NCI-H748 treated with DMSO at 0.1 percent for 48 hours (cell line): ENCODE measurements at regions not wholly inside any gene's neighbourhood (a gene's known extent, or its start where the extent isn't known, plus 50 kb on each side); places are given as distances from the start of the nearest gene placed in this dataset.
A peak's percentile ranks its signal among the peaks of the same experiment; 100 is the strongest.
"Not testable (repeated sequence)": the region's sequence is repeated elsewhere in the genome, so short reads cannot be mapped to it uniquely, and the experiment has no call there.

Experiments
- DNase-seq: peaks from one replicate; lab custom pipeline; 2025; lab: John Stamatoyannopoulos, UW

- no peak for DNase-seq
These were observed 504.6 kb upstream of the NR5A2 start for GRCh38 chr1:199522936-199523335.

- DNase-seq: no peak
These were observed 498.2 kb upstream of the NR5A2 start for GRCh38 chr1:199529324-199529723.

GRCh38 chr1:199533361-199533760 is 494.1 kb upstream of the NR5A2 start:
- DNase-seq: not testable (repeated sequence)

GRCh38 chr1:199545780-199546179 is 481.7 kb upstream of the NR5A2 start:
- DNase-seq: no peak

GRCh38 chr1:199546323-199546722 is 481.2 kb upstream of the NR5A2 start:
- DNase-seq: no peak

- no peak for DNase-seq
These were observed 478.1 kb upstream of the NR5A2 start for GRCh38 chr1:199549421-199549820.

GRCh38 chr1:199550199-199551065 is 477.1 kb upstream of the NR5A2 start:
- no peak for DNase-seq

- peak; percentile 34 for DNase-seq
These were observed 475.4 kb upstream of the NR5A2 start for GRCh38 chr1:199551967-199552565.

GRCh38 chr1:199553104-199553503 is 474.4 kb upstream of the NR5A2 start:
- DNase-seq: no peak

GRCh38 chr1:199561334-199561733 is 466.2 kb upstream of the NR5A2 start:
- DNase-seq: no peak

GRCh38 chr1:199573047-199573446 is 454.5 kb upstream of the NR5A2 start:
- no peak for DNase-seq

- DNase-seq: no peak
These were observed 452.6 kb upstream of the NR5A2 start for GRCh38 chr1:199574950-199575349.

GRCh38 chr1:199580300-199580699 is 447.2 kb upstream of the NR5A2 start:
- DNase-seq: no peak

- DNase-seq: no peak
These were observed 442.1 kb upstream of the NR5A2 start for GRCh38 chr1:199585392-199585791.

- DNase-seq: no peak
These were observed 436.8 kb upstream of the NR5A2 start for GRCh38 chr1:199590708-199591107.

- DNase-seq: no peak
These were observed 436.0 kb upstream of the NR5A2 start for GRCh38 chr1:199591468-199591867.

GRCh38 chr1:199593475-199593874 is 434.0 kb upstream of the NR5A2 start:
- no peak for DNase-seq

GRCh38 chr1:199596448-199596847 is 431.1 kb upstream of the NR5A2 start:
- not testable (repeated sequence) for DNase-seq

- no peak for DNase-seq
These were observed 430.4 kb upstream of the NR5A2 start for GRCh38 chr1:199597152-199597551.

GRCh38 chr1:199608414-199608813 is 419.1 kb upstream of the NR5A2 start:
- DNase-seq: no peak

GRCh38 chr1:199612976-199613774 is 414.3 kb upstream of the NR5A2 start:
- no peak for DNase-seq

- no peak for DNase-seq
These were observed 410.6 kb upstream of the NR5A2 start for GRCh38 chr1:199616947-199617346.

GRCh38 chr1:199619223-199619622 is 408.3 kb upstream of the NR5A2 start:
- DNase-seq: no peak
